A673 (cell line): ENCODE measurements at regions not wholly inside any gene's neighbourhood (a gene's known extent, or its start where the extent isn't known, plus 50 kb on each side); places are given as distances from the start of the nearest gene placed in this dataset.

Experiments used
- BruUV-seq: library from RNA; stranded (reverse); fragments of 400-500 nt; replicated peaks from 2 replicates; lab custom pipeline; 2021; lab: Mats Ljungman, UMichigan
- CTCF ChIA-PET: fragments of 300-600 bp; sonication (Branson Sonifier 250); formaldehyde crosslinking; loops from one replicate; lab custom pipeline; 2022; ENCODE audit warnings: antibody characterized with exemption; lab: Charles Lee
- POLR2A ChIA-PET: fragments of 300-600 bp; sonication (Branson Sonifier 250); formaldehyde crosslinking; loops from one replicate; lab custom pipeline; 2022; ENCODE audit warnings: antibody characterized with exemption; ENCODE audit not compliant: low non-redundant PET; lab: Charles Lee
- DNase-seq: peaks from one replicate; pipeline ENCODE4 v3.0.0-alpha.2; 2015; ENCODE audit warnings: low spot score
- H3K27ac ChIP-seq: fragments of 200-600 bp; sonication (generic); 2 replicates; pipeline ENCODE4 v1.5.1; 2016; ENCODE audit warnings: mixed run types, low read depth, mild to moderate bottlenecking, mixed read lengths, antibody characterized with exemption, low read length; ENCODE audit not compliant: poor library complexity, severe bottlenecking
- H3K27me3 ChIP-seq: fragments of 200-600 bp; sonication (generic); replicated peaks from 2 replicates; pipeline ENCODE4 v1.6.1; 2017; ENCODE audit warnings: mixed run types, low read depth, mild to moderate bottlenecking, mixed read lengths, antibody characterized with exemption, low read length; ENCODE audit not compliant: insufficient read depth, poor library complexity
- H3K36me3 ChIP-seq: fragments of 200-600 bp; sonication (generic); 2 replicates; pipeline ENCODE4 v1.6.1; 2016; ENCODE audit warnings: mixed run types, mild to moderate bottlenecking, mixed read lengths, antibody characterized with exemption, low read length; ENCODE audit not compliant: insufficient read depth, poor library complexity, severe bottlenecking
- H3K4me1 ChIP-seq: fragments of 200-600 bp; sonication (generic); 2 replicates; pipeline ENCODE4 v1.6.1; 2017; ENCODE audit warnings: mixed run types, mild to moderate bottlenecking, mixed read lengths, antibody characterized with exemption, low read length; ENCODE audit not compliant: insufficient read depth, poor library complexity, severe bottlenecking
- H3K4me3 ChIP-seq: fragments of 200-600 bp; sonication (generic); 2 replicates; pipeline ENCODE4 v1.5.1; 2016; ENCODE audit warnings: low read depth, mixed run types, mild to moderate bottlenecking, mixed read lengths, low read length; ENCODE audit not compliant: poor library complexity, severe bottlenecking
- H3K9me3 ChIP-seq: fragments of 200-600 bp; sonication (generic); 2 replicates; pipeline ENCODE4 v1.6.1; 2016; ENCODE audit warnings: mixed run types, low read depth, mild to moderate bottlenecking, mixed read lengths, antibody characterized with exemption, low read length; ENCODE audit not compliant: poor library complexity, severe bottlenecking
- CTCF ChIP-seq: fragments of 300-800, 200-600 bp; sonication (generic); conservative IDR thresholded peaks from 2 replicates; pipeline ENCODE4 v1.5.1; 2017; ENCODE audit warnings: low read depth, mild to moderate bottlenecking, antibody characterized with exemption, low read length, moderate library complexity, mixed read lengths
- EZH2 ChIP-seq: fragments of 200-600 bp; sonication (generic); IDR thresholded peaks from 2 replicates; pipeline ENCODE4 v1.6.1; 2017; ENCODE audit warnings: borderline replicate concordance, low read depth, mild to moderate bottlenecking, mixed read lengths, antibody characterized with exemption, low read length; ENCODE audit not compliant: poor library complexity, severe bottlenecking
- intact Hi-C: fragments of 100-400 bp; cut with micrococcal nuclease; formaldehyde crosslinking; loops from one replicate; pipeline ENCODE4 v1.10.0; 2022; ENCODE audit not compliant: unreplicated experiment

- Histone ChIP-seq H3K4me3 (no peak overlapping the region), H3K36me3 (no peaks in the 10 kb centered on the region), H3K4me1 (no peaks in the 10 kb centered on the region), H3K27ac (no peak overlapping the region), H3K27me3 (no peaks in the 10 kb centered on the region), H3K9me3 (no peaks in the 10 kb centered on the region)
- ChIA-PET POLR2A (no interaction called here), CTCF (interaction anchor here (1.0 kb wide), 1 partner anchor 36 kb away, joined by 6 read pairs; no protein-coding TSS in a partner anchor)
- no TSS peak for BruUV-seq
- DNase-seq = no peak
- intact Hi-C loops = no loop called here
- TF ChIP-seq EZH2 (no peak), CTCF (no peak)
Observed at GRCh38 chr7:82690929-82691328, 247.4 kb upstream of the CACNA2D1 start.

- H3K4me1 ChIP-seq = no peaks in the 10 kb centered on the region
- ChIA-PET CTCF (no interaction called here), POLR2A (no interaction called here)
- intact Hi-C loops = no loop called here
- no peaks in the 10 kb centered on the region for H3K36me3 ChIP-seq
- TF ChIP-seq EZH2 (no peak), CTCF (no peak)
- H3K27me3 ChIP-seq = no peaks in the 10 kb centered on the region
- no peak overlapping the region for H3K27ac ChIP-seq
- no peaks in the 10 kb centered on the region for H3K9me3 ChIP-seq
- H3K4me3 ChIP-seq = no peak overlapping the region
- BruUV-seq = no TSS peak
- no peak for DNase-seq
Observed at GRCh38 chr7:82685214-82685613, 241.6 kb upstream of the CACNA2D1 start.

DNA sequence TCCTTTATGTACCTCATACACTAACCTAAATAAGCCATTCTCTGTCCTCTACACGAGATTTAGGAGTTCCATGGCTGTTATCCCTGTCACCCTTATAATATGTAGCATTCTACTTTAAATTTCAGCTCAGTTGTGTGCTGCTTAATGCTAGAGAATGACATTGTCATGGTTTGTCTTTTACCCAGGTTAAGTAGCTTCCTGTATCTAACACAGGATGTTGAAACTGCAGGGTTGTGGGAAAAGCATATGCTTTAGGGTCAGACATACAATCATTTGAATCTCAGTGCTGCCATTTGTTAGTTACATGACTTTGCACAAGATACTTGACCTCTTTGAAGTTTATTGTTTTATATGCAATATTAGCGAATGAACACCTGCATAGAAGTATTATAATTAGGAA lies 235.1 kb upstream of the CACNA2D1 start:
- no peaks in the 10 kb centered on the region for H3K27me3 ChIP-seq
- TF ChIP-seq CTCF (no peak), EZH2 (no peak)
- no peaks in the 10 kb centered on the region for H3K9me3 ChIP-seq
- CTCF ChIA-PET = no interaction called here
- no peak overlapping the region for H3K4me3 ChIP-seq
- no peaks in the 10 kb centered on the region for H3K36me3 ChIP-seq
- intact Hi-C loops = no loop called here
- no peak overlapping the region for H3K27ac ChIP-seq
- no TSS peak for BruUV-seq
- no peaks in the 10 kb centered on the region for H3K4me1 ChIP-seq
- no peak for DNase-seq
- POLR2A ChIA-PET = interaction anchor here (0.7 kb wide), 1 partner anchor 469 kb away, joined by 3 read pairs; no protein-coding TSS in a partner anchor
